ENCODE measurements at regions not wholly inside any gene's neighbourhood (a gene's known extent, or its start where the extent isn't known, plus 50 kb on each side); places are given as distances from the start of the nearest gene placed in this dataset.

DNA sequence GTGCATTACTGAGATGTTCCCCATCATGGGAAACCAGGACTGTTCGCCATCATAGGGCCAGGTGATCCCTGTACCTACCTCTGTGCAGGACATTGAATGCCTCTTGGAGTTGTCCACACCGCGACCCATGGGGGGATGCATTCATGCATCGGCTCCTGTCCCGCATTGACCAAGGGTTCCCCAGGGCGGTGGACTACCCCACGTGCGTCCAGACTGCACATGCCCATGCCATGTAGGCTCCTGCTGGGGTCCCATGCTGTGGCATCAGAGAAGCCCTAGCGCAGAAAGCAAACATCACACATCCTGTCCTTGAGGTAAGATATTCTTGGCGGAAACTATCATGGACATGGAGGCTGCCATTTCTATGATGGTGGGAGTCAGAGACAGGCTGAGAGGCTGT lies 121.6 kb upstream of the UNC5B start:
- Histone ChIP-seq H3K4me1 (no peaks in the 10 kb centered on the region), H3K27me3 (no peaks in the 10 kb centered on the region), H3K36me3 (no peaks in the 10 kb centered on the region), H3K27ac (no peak overlapping the region), H3K4me3 (no peak overlapping the region), H3K9ac (ENCODE audit: low read depth in 2 of 2, low read length in 2 of 2) (no peak overlapping the region), H3K9me3 (no peaks in the 10 kb centered on the region)
- no peak for DNase-seq
- TF ChIP-seq CTCF (IDR thresholded peaks at IDR 0.05) = no peak
- intact Hi-C loops (cut with DNase I) = no loop called here

GRCh38 chr10:71092812-71093401 lies 119.5 kb upstream of the UNC5B start:
- no peaks in the 10 kb centered on the region for H3K27me3 ChIP-seq
- no peak for TF ChIP-seq CTCF (IDR thresholded peaks at IDR 0.05)
- DNase-seq = no peak

DNA sequence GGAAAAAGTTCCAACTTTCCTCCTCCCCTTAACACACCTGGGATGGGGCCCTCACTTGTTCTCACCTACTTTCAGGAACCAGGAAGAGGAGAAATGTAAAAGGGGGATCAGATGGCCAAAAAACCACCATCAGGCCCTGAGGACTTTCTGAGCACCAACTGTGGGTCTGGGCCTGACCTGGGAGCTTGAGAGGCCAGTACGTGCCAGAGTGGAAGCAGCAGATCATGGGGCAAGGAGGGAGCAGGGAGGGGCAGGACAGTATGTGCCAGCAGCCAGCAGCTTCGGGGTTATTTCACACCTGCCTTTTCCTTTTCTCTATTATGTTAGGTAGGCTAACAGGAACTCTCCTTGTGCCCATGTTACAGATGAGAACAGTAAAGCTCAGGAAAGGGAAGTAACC lies 118.8 kb upstream of the UNC5B start:
- H3K4me1 ChIP-seq = no peaks in the 10 kb centered on the region
- H3K4me3 ChIP-seq = no peak overlapping the region
- no peaks in the 10 kb centered on the region for H3K36me3 ChIP-seq
- TF ChIP-seq CTCF (IDR thresholded peaks at IDR 0.05) = no peak
- H3K9ac ChIP-seq (ENCODE audit: low read depth in 2 of 2, low read length in 2 of 2) = no peak overlapping the region
- intact Hi-C loops (cut with DNase I) = no loop called here
- no peaks in the 10 kb centered on the region for H3K27me3 ChIP-seq
- no peaks in the 10 kb centered on the region for H3K9me3 ChIP-seq
- H3K27ac ChIP-seq = no peak overlapping the region
- DNase-seq = no peak

More at GRCh38 chr10:71092812-71093401, 119.5 kb upstream of the UNC5B start:
- Histone ChIP-seq H3K9me3 (no peaks in the 10 kb centered on the region), H3K9ac (ENCODE audit: low read depth in 2 of 2, low read length in 2 of 2) (no peak overlapping the region), H3K36me3 (no peaks in the 10 kb centered on the region), H3K27ac (no peak overlapping the region), H3K4me3 (no peak overlapping the region), H3K4me1 (no peaks in the 10 kb centered on the region)
- intact Hi-C loops (cut with DNase I) = no loop called here

GRCh38 chr10:71094712-71095390 lies 117.5 kb upstream of the UNC5B start:
- no peaks in the 10 kb centered on the region for H3K4me1 ChIP-seq
- H3K27me3 ChIP-seq = no peaks in the 10 kb centered on the region
- no peaks in the 10 kb centered on the region for H3K36me3 ChIP-seq
- no peak for TF ChIP-seq CTCF (IDR thresholded peaks at IDR 0.05)
- H3K27ac ChIP-seq = no peak overlapping the region
- intact Hi-C loops (cut with DNase I) = no loop called here
- no peak overlapping the region for H3K9ac ChIP-seq (ENCODE audit: low read depth in 2 of 2, low read length in 2 of 2)
- DNase-seq = no peak
- H3K4me3 ChIP-seq = no peak overlapping the region
- H3K9me3 ChIP-seq = no peaks in the 10 kb centered on the region

- intact Hi-C loops (cut with DNase I) = no loop called here
- H3K27ac ChIP-seq = no peak overlapping the region
- no peak for TF ChIP-seq CTCF (IDR thresholded peaks at IDR 0.05)
- H3K9me3 ChIP-seq = no peaks in the 10 kb centered on the region
- no peak for DNase-seq
- no peak overlapping the region for H3K4me3 ChIP-seq
- no peaks in the 10 kb centered on the region for H3K4me1 ChIP-seq
- no peaks in the 10 kb centered on the region for H3K27me3 ChIP-seq
- H3K9ac ChIP-seq (ENCODE audit: low read depth in 2 of 2, low read length in 2 of 2) = no peak overlapping the region
- no peaks in the 10 kb centered on the region for H3K36me3 ChIP-seq
These were observed 112.5 kb upstream of the UNC5B start for GRCh38 chr10:71099731-71100361.

All from colonic mucosa (tissue), 4 donors.